DND-41 (cell line): ENCODE measurements at regions not wholly inside any gene's neighbourhood (a gene's known extent, or its start where the extent isn't known, plus 50 kb on each side); places are given as distances from the start of the nearest gene placed in this dataset.

ENCODE experiments used
- ATAC-seq: fragments of 200-7000 bp; cut with Tn5 transposase; 3 replicates; pipeline ENCODE4 v1.9.1; 2021; ENCODE audit warnings: low read depth; ENCODE audit not compliant: insufficient read depth
- DNase-seq: peaks from one replicate; pipeline ENCODE4 v3.0.0-alpha.2; 2020
- H2AFZ ChIP-seq: 2 replicates; pipeline ENCODE4 v1.6.0; 2012; ENCODE audit warnings: low read depth, low read length
- H3K27ac ChIP-seq: 2 replicates; pipeline ENCODE4 v1.5.1; 2012; ENCODE audit warnings: low read length, inconsistent platforms
- H3K27me3 ChIP-seq: fragments of 200-600 bp; sonication (generic); 2 replicates; pipeline ENCODE4 v1.6.0; 2012; ENCODE audit warnings: low read length, mild to moderate bottlenecking, inconsistent platforms; ENCODE audit not compliant: insufficient read depth, poor library complexity
- H3K36me3 ChIP-seq: 2 replicates; pipeline ENCODE4 v1.5.1; 2012; ENCODE audit warnings: low read length, inconsistent platforms; ENCODE audit not compliant: insufficient read depth
- H3K4me1 ChIP-seq: 2 replicates; pipeline ENCODE4 v1.5.1; 2012; ENCODE audit warnings: mild to moderate bottlenecking, low read length; ENCODE audit not compliant: insufficient read depth
- H3K4me2 ChIP-seq: 2 replicates; pipeline ENCODE4 v1.6.0; 2012; ENCODE audit warnings: mild to moderate bottlenecking, moderate library complexity, low read length, inconsistent platforms; ENCODE audit not compliant: insufficient read depth
- H3K4me3 ChIP-seq, 2 experiments: fragments of 200-600 bp in 1 of 2; shearing (Covaris generic) in 1 of 2; 2 replicates each; pipeline ENCODE4 v1.5.1; 2012 to 2016; ENCODE audit warnings: inconsistent platforms in 2 of 2, low read length in 2 of 2, mild to moderate bottlenecking in 2 of 2, low read depth in 1 of 2, moderate library complexity in 1 of 2
- H3K79me2 ChIP-seq: 2 replicates; pipeline ENCODE4 v1.6.0; 2012; ENCODE audit warnings: low read length, inconsistent platforms; ENCODE audit not compliant: insufficient read depth
- H3K9ac ChIP-seq: 2 replicates; pipeline ENCODE4 v1.6.0; 2012; ENCODE audit warnings: low read depth, mild to moderate bottlenecking, inconsistent platforms, low read length, moderate library complexity
- H3K9me3 ChIP-seq: 2 replicates; pipeline ENCODE4 v1.5.1; 2012; ENCODE audit warnings: low read length, moderate library complexity, mild to moderate bottlenecking, inconsistent platforms; ENCODE audit not compliant: insufficient read depth, severe bottlenecking
- H4K20me1 ChIP-seq: 2 replicates; pipeline ENCODE4 v1.6.0; 2012; ENCODE audit warnings: low read length; ENCODE audit not compliant: insufficient read depth
- CTCF ChIP-seq: IDR thresholded peaks from 2 replicates; pipeline ENCODE4 v1.5.1; 2012; ENCODE audit warnings: borderline replicate concordance, low read length, moderate library complexity, mild to moderate bottlenecking; ENCODE audit not compliant: poor library complexity, severe bottlenecking; ENCODE audit errors: extremely low read depth
- EZH2 ChIP-seq: IDR thresholded peaks from 3 replicates; pipeline ENCODE4 v1.6.1; 2012; ENCODE audit warnings: borderline replicate concordance, low read depth, mild to moderate bottlenecking, moderate library complexity, low read length, inconsistent platforms; ENCODE audit not compliant: severe bottlenecking

- TF ChIP-seq CTCF (no peak), EZH2 (no peak)
- Histone ChIP-seq H3K4me2 (no peak overlapping the region), H4K20me1 (no peaks in the 10 kb centered on the region), H3K9ac (no peak overlapping the region), H3K27ac (no peak overlapping the region), H3K4me3 (no peak overlapping the region), H3K27me3 (peaks cover 3% of the 10 kb centered on the region), H3K79me2 (no peaks in the 10 kb centered on the region), H3K36me3 (no peaks in the 10 kb centered on the region), H3K9me3 (no peaks in the 10 kb centered on the region), H2AFZ (no peak overlapping the region), H3K4me1 (no peaks in the 10 kb centered on the region)
- ATAC-seq (no peak), DNase-seq (no peak)
These were observed 89.7 kb upstream of the BCL9 start for GRCh38 chr1:147451628-147452027.

GRCh38 chr1:147452809-147453208 is 88.5 kb upstream of the BCL9 start:
- H3K36me3 ChIP-seq, result no peaks in the 10 kb centered on the region
- no peak for ATAC-seq
- no peaks in the 10 kb centered on the region for H3K4me1 ChIP-seq
- no peaks in the 10 kb centered on the region for H4K20me1 ChIP-seq
- no peak overlapping the region for H3K4me3 ChIP-seq
- no peak overlapping the region for H3K9ac ChIP-seq
- H3K27me3 ChIP-seq, result peaks cover 3% of the 10 kb centered on the region
- H2AFZ ChIP-seq, result no peak overlapping the region
- no peak overlapping the region for H3K27ac ChIP-seq
- no peaks in the 10 kb centered on the region for H3K9me3 ChIP-seq
- TF ChIP-seq EZH2 (no peak), CTCF (no peak)
- no peak for DNase-seq
- no peaks in the 10 kb centered on the region for H3K79me2 ChIP-seq
- H3K4me2 ChIP-seq, result no peak overlapping the region

- DNase-seq (no peak), ATAC-seq (no peak)
- Histone ChIP-seq H3K27me3 (no peaks in the 10 kb centered on the region), H3K27ac (no peak overlapping the region), H3K79me2 (no peaks in the 10 kb centered on the region), H3K9ac (no peak overlapping the region), H4K20me1 (no peaks in the 10 kb centered on the region), H3K4me1 (no peaks in the 10 kb centered on the region), H3K36me3 (no peaks in the 10 kb centered on the region), H3K9me3 (peaks cover 6% of the 10 kb centered on the region), H2AFZ (no peak overlapping the region), H3K4me2 (no peak overlapping the region), H3K4me3 (no peak overlapping the region)
- TF ChIP-seq CTCF (no peak), EZH2 (no peak)
These were observed 78.3 kb upstream of the BCL9 start for GRCh38 chr1:147463022-147463421.

- no peak for DNase-seq
- no peaks in the 10 kb centered on the region for H3K27me3 ChIP-seq
- no peaks in the 10 kb centered on the region for H3K79me2 ChIP-seq
- no peaks in the 10 kb centered on the region for H4K20me1 ChIP-seq
- no peak overlapping the region for H2AFZ ChIP-seq
- H3K9me3 ChIP-seq, result peaks cover 6% of the 10 kb centered on the region
- H3K27ac ChIP-seq, result no peak overlapping the region
- H3K4me1 ChIP-seq, result no peaks in the 10 kb centered on the region
- H3K4me3 ChIP-seq, result no peak overlapping the region
- ATAC-seq, result no peak
- H3K36me3 ChIP-seq, result no peaks in the 10 kb centered on the region
- no peak overlapping the region for H3K4me2 ChIP-seq
- TF ChIP-seq EZH2, result no peak
- TF ChIP-seq CTCF, result no peak
- H3K9ac ChIP-seq, result no peak overlapping the region
These were observed 74.8 kb upstream of the BCL9 start for GRCh38 chr1:147466543-147466942.
